ENCODE measurements at regions not wholly inside any gene's neighbourhood (a gene's known extent, or its start where the extent isn't known, plus 50 kb on each side); places are given as distances from the start of the nearest gene placed in this dataset.

- ChIA-PET CTCF (no interaction called here), POLR2A (ENCODE audit: low non-redundant PET) (interaction anchor here (0.5 kb wide), 1 partner anchor 17 kb away, joined by 3 read pairs; no protein-coding TSS in a partner anchor)
- Histone ChIP-seq H3K9me3 (ENCODE audit: low read depth, low read length, poor library complexity, severe bottlenecking) (no peaks in the 10 kb centered on the region), H3K36me3 (ENCODE audit: insufficient read depth, low read length, poor library complexity, severe bottlenecking) (no peaks in the 10 kb centered on the region), H3K27me3 (replicated peaks; ENCODE audit: insufficient read depth, low read depth, low read length, poor library complexity) (no peaks in the 10 kb centered on the region), H3K27ac (ENCODE audit: low read depth, low read length, poor library complexity, severe bottlenecking) (no peak overlapping the region), H3K4me3 (ENCODE audit: low read depth, low read length, poor library complexity, severe bottlenecking) (no peak overlapping the region), H3K4me1 (ENCODE audit: insufficient read depth, low read length, poor library complexity, severe bottlenecking) (no peaks in the 10 kb centered on the region)
- intact Hi-C loops (cut with micrococcal nuclease; ENCODE audit: unreplicated experiment) = no loop called here
- TF ChIP-seq EZH2 (IDR thresholded peaks at IDR 0.05; ENCODE audit: borderline replicate concordance, low read depth, low read length, poor library complexity, severe bottlenecking) = no peak
- TF ChIP-seq CTCF (conservative IDR thresholded peaks at IDR 0.05; ENCODE audit: low read depth, low read length) = no peak
- no peak for DNase-seq (ENCODE audit: low spot score)
- no TSS peak for BruUV-seq (replicated peaks)
Observed at GRCh38 chr5:82832445-82832844, 244.7 kb downstream of the TMEM167A start.

- POLR2A ChIA-PET (ENCODE audit: low non-redundant PET) = no interaction called here
- no peak overlapping the region for H3K27ac ChIP-seq (ENCODE audit: low read depth, low read length, poor library complexity, severe bottlenecking)
- no peaks in the 10 kb centered on the region for H3K9me3 ChIP-seq (ENCODE audit: low read depth, low read length, poor library complexity, severe bottlenecking)
- no peak overlapping the region for H3K4me3 ChIP-seq (ENCODE audit: low read depth, low read length, poor library complexity, severe bottlenecking)
- intact Hi-C loops (cut with micrococcal nuclease; ENCODE audit: unreplicated experiment) = no loop called here
- H3K36me3 ChIP-seq (ENCODE audit: insufficient read depth, low read length, poor library complexity, severe bottlenecking) = no peaks in the 10 kb centered on the region
- no peaks in the 10 kb centered on the region for H3K4me1 ChIP-seq (ENCODE audit: insufficient read depth, low read length, poor library complexity, severe bottlenecking)
- CTCF ChIA-PET = no interaction called here
- H3K27me3 ChIP-seq (replicated peaks; ENCODE audit: insufficient read depth, low read depth, low read length, poor library complexity) = no peaks in the 10 kb centered on the region
- TF ChIP-seq EZH2 (IDR thresholded peaks at IDR 0.05; ENCODE audit: borderline replicate concordance, low read depth, low read length, poor library complexity, severe bottlenecking) = no peak
- no peak for TF ChIP-seq CTCF (conservative IDR thresholded peaks at IDR 0.05; ENCODE audit: low read depth, low read length)
- no TSS peak for BruUV-seq (replicated peaks)
- no peak for DNase-seq (ENCODE audit: low spot score)
Observed at GRCh38 chr5:82828211-82828610, 249.0 kb downstream of the TMEM167A start.

GRCh38 chr5:82827651-82828050 lies 249.5 kb downstream of the TMEM167A start:
- intact Hi-C loops (cut with micrococcal nuclease; ENCODE audit: unreplicated experiment) = no loop called here
- no peak overlapping the region for H3K4me3 ChIP-seq (ENCODE audit: low read depth, low read length, poor library complexity, severe bottlenecking)
- POLR2A ChIA-PET (ENCODE audit: low non-redundant PET) = no interaction called here
- DNase-seq (ENCODE audit: low spot score) = no peak
- no peaks in the 10 kb centered on the region for H3K27me3 ChIP-seq (replicated peaks; ENCODE audit: insufficient read depth, low read depth, low read length, poor library complexity)
- CTCF ChIA-PET = no interaction called here
- H3K27ac ChIP-seq (ENCODE audit: low read depth, low read length, poor library complexity, severe bottlenecking) = no peak overlapping the region
- no peaks in the 10 kb centered on the region for H3K36me3 ChIP-seq (ENCODE audit: insufficient read depth, low read length, poor library complexity, severe bottlenecking)
- H3K9me3 ChIP-seq (ENCODE audit: low read depth, low read length, poor library complexity, severe bottlenecking) = no peaks in the 10 kb centered on the region
- no peak for TF ChIP-seq CTCF (conservative IDR thresholded peaks at IDR 0.05; ENCODE audit: low read depth, low read length)
- no peak for TF ChIP-seq EZH2 (IDR thresholded peaks at IDR 0.05; ENCODE audit: borderline replicate concordance, low read depth, low read length, poor library complexity, severe bottlenecking)
- no TSS peak for BruUV-seq (replicated peaks)
- H3K4me1 ChIP-seq (ENCODE audit: insufficient read depth, low read length, poor library complexity, severe bottlenecking) = no peaks in the 10 kb centered on the region

All from A673 (cell line).